ENCODE measurements at regions not wholly inside any gene's neighbourhood (a gene's known extent, or its start where the extent isn't known, plus 50 kb on each side); places are given as distances from the start of the nearest gene placed in this dataset.

DNA sequence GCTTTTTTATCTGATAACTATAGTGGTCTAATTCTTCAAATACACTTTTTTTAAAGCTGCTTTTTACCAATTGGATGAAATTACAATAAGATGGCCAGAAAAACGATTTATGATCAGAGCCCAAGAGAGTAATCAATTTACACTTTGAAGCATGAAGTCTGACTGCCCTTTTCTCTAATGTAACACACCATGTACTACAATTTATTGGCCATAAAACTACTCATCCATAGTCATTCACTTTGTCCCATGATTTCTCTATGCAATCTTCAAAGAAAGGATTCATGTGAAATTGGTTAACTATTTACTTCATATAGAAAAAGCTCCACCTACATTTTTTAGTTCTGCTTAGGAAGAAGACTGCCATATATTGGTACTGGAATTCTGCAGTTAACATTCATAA, 73.6 kb upstream of the CAST start:
- no peak overlapping the region for H3K27ac ChIP-seq (ENCODE audit: low read length)
- no peaks in the 10 kb centered on the region for H3K9me3 ChIP-seq (ENCODE audit: control insufficient read depth in 2 of 2, low read length in 2 of 2)
- no peak overlapping the region for H3K4me3 ChIP-seq (ENCODE audit: low read length in 2 of 2)
- H3K9ac ChIP-seq (ENCODE audit: low read length in 2 of 2): no peak overlapping the region
- H3K4me1 ChIP-seq (ENCODE audit: control insufficient read depth, insufficient read depth, low read length): no peaks in the 10 kb centered on the region
- H3K36me3 ChIP-seq (ENCODE audit: control insufficient read depth in 2 of 2, insufficient read depth in 2 of 2, low read length in 2 of 2): no peaks in the 10 kb centered on the region
- no peaks in the 10 kb centered on the region for H3K27me3 ChIP-seq (ENCODE audit: control insufficient read depth in 1 of 2, insufficient read depth in 2 of 2, low read length in 2 of 2)

DNA sequence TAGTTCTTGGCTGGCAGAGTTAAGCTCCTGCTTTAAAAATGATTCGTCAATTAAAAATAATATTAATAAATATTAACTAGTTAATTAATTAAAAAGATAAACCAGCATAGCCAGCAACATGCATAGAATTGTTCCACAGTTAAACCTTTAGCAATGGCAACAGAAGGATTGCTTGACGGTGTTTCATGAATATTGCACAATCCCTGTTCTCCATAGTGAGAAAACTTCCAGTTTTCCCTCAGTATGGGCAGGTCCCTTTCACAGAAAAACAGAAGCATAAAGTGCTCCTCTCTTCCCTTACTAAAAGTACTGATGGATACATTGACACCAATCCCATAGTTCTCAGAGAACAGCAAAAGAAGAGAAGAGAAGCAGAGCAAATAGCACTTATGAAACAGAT, 71.4 kb upstream of the CAST start:
- Histone ChIP-seq H3K4me3 (ENCODE audit: low read length in 2 of 2) (no peak overlapping the region), H3K36me3 (ENCODE audit: control insufficient read depth in 2 of 2, insufficient read depth in 2 of 2, low read length in 2 of 2) (no peaks in the 10 kb centered on the region), H3K9me3 (ENCODE audit: control insufficient read depth in 2 of 2, low read length in 2 of 2) (no peaks in the 10 kb centered on the region), H3K27ac (ENCODE audit: low read length) (no peak overlapping the region), H3K4me1 (ENCODE audit: control insufficient read depth, insufficient read depth, low read length) (no peaks in the 10 kb centered on the region), H3K9ac (ENCODE audit: low read length in 2 of 2) (no peak overlapping the region), H3K27me3 (ENCODE audit: control insufficient read depth in 1 of 2, insufficient read depth in 2 of 2, low read length in 2 of 2) (no peaks in the 10 kb centered on the region)

DNA sequence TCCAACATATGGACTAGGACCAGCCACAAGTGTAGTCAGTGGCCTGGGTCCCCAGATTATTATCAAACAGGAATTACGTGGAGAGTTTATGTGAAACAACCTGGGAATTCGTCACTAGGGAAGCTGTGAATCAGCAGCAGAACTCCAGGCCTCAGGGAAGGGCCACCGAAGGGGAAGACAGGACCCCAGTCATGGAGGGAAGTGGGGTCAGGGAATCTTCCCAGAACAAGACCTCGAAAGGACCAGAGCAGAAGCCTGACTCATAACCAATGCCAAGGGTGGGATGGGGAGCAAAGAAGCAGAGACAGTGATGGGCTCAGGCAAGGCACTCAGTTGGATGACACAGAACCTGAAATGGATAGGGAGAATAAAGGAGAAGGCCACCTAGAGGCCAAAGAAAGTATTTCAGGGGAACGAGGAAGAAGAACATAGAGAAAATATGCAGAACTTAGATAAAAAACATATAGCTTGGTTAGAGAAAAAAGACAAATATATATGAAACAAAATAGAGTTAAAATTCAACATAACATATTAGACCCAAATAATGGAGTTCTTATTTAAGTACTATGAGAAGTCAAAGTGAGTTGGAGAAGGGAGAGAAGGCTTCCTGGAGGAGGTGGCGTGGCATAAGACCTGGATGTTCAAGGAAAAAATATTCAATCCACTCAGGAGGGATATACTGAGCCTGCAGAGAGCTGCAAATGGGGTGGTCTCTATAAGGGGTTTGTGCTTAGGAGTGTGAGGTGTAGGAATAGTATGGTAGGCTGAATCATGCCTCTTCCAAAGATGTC, 66.7 kb upstream of the CAST start:
- H3K4me1 ChIP-seq (ENCODE audit: control insufficient read depth, insufficient read depth, low read length): no peaks in the 10 kb centered on the region
- no peaks in the 10 kb centered on the region for H3K36me3 ChIP-seq (ENCODE audit: control insufficient read depth in 2 of 2, insufficient read depth in 2 of 2, low read length in 2 of 2)
- no peaks in the 10 kb centered on the region for H3K27me3 ChIP-seq (ENCODE audit: control insufficient read depth in 1 of 2, insufficient read depth in 2 of 2, low read length in 2 of 2)
- H3K27ac ChIP-seq (ENCODE audit: low read length): no peak overlapping the region
- H3K4me3 ChIP-seq (ENCODE audit: low read length in 2 of 2): no peak overlapping the region
- H3K9ac ChIP-seq (ENCODE audit: low read length in 2 of 2): no peak overlapping the region
- no peaks in the 10 kb centered on the region for H3K9me3 ChIP-seq (ENCODE audit: control insufficient read depth in 2 of 2, low read length in 2 of 2)

DNA sequence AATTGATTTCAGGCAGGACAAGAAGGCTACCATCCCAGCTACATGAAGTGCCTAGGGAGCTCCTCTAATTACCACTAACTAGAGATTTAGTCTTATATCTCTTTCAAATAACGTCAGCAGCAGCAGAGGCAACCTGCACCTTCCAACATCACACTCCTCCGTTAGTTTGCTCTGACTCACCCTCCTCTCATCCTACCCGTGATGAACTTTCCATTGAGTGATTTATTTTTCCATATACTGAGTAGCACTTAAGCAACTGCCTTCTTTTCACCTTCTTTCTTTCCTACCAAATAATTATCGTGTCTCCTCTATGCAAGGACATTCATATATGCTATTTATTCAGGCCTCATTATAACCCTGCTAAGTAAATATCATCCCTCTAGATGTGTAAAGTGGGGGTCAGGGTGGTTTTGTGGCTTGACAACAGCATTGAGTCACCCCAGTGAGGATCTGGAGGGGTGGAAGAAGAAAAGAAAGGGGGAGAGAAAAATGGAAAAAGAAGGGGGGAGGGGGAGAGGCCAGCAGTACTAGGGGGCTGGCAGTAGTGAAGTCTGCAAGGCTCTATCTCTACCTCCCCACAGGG, 64.6 kb upstream of the CAST start:
- no peak overlapping the region for H3K27ac ChIP-seq (ENCODE audit: low read length)
- no peaks in the 10 kb centered on the region for H3K36me3 ChIP-seq (ENCODE audit: control insufficient read depth in 2 of 2, insufficient read depth in 2 of 2, low read length in 2 of 2)
- no peaks in the 10 kb centered on the region for H3K9me3 ChIP-seq (ENCODE audit: control insufficient read depth in 2 of 2, low read length in 2 of 2)
- H3K4me3 ChIP-seq (ENCODE audit: low read length in 2 of 2): no peak overlapping the region
- no peak overlapping the region for H3K9ac ChIP-seq (ENCODE audit: low read length in 2 of 2)
- no peaks in the 10 kb centered on the region for H3K27me3 ChIP-seq (ENCODE audit: control insufficient read depth in 1 of 2, insufficient read depth in 2 of 2, low read length in 2 of 2)
- no peaks in the 10 kb centered on the region for H3K4me1 ChIP-seq (ENCODE audit: control insufficient read depth, insufficient read depth, low read length)

DNA sequence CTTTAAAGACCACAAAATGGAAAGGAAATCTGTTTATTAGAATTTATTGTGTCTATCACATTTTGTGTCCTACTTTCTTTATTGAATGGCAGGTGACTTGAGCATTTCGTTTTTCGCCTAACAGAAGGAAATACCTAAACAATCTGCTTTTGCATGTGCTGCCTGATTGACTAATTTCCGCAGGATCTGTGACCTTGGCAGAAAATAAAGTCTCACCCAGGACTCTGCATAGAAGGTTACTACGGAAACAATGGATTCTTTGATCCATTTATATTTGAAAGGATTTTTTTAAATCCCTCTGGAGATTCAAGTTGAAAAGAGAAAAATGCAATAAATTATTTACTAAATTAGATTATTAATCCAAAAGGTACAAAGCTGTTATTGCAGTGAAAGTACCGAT, 61.0 kb upstream of the CAST start:
- H3K9me3 ChIP-seq (ENCODE audit: control insufficient read depth in 2 of 2, low read length in 2 of 2): no peaks in the 10 kb centered on the region
- H3K36me3 ChIP-seq (ENCODE audit: control insufficient read depth in 2 of 2, insufficient read depth in 2 of 2, low read length in 2 of 2): no peaks in the 10 kb centered on the region
- no peak overlapping the region for H3K27ac ChIP-seq (ENCODE audit: low read length)
- no peak overlapping the region for H3K4me3 ChIP-seq (ENCODE audit: low read length in 2 of 2)
- no peaks in the 10 kb centered on the region for H3K4me1 ChIP-seq (ENCODE audit: control insufficient read depth, insufficient read depth, low read length)
- H3K27me3 ChIP-seq (ENCODE audit: control insufficient read depth in 1 of 2, insufficient read depth in 2 of 2, low read length in 2 of 2): no peaks in the 10 kb centered on the region
- no peak overlapping the region for H3K9ac ChIP-seq (ENCODE audit: low read length in 2 of 2)

DNA sequence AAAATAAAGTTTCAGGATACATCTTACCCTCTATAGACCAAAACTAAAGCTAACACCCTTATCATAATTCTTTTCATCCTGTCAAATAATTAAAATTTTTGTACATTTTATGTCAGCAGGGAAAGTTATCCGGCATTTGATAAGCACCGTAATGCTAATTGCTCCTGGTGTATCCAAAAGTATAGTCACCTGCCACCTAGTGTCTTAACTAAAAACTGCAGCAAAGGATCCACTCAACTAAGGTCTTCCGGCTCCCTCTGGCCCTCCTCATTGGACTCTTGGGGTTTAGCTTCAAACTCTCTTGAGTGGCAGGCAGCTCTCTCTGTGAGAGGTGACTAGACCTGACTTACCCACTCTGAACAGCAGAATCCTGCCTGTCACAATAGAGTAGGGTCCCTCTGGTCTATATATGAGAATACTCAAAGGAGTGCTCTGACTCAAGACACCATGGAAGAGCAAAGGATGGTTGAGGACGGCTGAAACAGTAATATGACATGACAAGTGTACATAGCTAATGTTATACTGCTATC, 60.4 kb upstream of the CAST start:
- Histone ChIP-seq H3K27me3 (ENCODE audit: control insufficient read depth in 1 of 2, insufficient read depth in 2 of 2, low read length in 2 of 2) (no peaks in the 10 kb centered on the region), H3K4me3 (ENCODE audit: low read length in 2 of 2) (no peak overlapping the region), H3K9me3 (ENCODE audit: control insufficient read depth in 2 of 2, low read length in 2 of 2) (no peaks in the 10 kb centered on the region), H3K9ac (ENCODE audit: low read length in 2 of 2) (no peak overlapping the region), H3K36me3 (ENCODE audit: control insufficient read depth in 2 of 2, insufficient read depth in 2 of 2, low read length in 2 of 2) (no peaks in the 10 kb centered on the region), H3K27ac (ENCODE audit: low read length) (no peak overlapping the region), H3K4me1 (ENCODE audit: control insufficient read depth, insufficient read depth, low read length) (no peaks in the 10 kb centered on the region)

DNA sequence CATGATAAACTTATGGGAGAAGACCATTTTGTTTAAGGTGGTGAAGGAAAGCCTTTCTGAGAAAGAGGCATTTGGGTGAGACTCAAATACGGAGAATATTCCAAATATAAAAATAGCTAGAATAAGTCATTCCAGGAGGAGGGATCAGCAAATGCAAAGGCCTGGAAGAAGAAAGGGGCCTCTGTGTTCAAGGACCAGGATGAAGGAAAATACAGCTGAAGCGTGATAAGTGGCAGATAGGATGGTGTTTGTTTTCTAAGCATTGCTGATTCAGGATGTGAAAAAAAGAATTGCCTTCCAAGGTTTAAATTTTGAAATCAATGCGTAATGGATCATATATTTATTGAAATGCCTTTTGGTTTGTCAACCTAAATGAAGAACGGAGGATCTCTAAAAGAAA, 59.4 kb upstream of the CAST start:
- no peaks in the 10 kb centered on the region for H3K36me3 ChIP-seq (ENCODE audit: control insufficient read depth in 2 of 2, insufficient read depth in 2 of 2, low read length in 2 of 2)

DNA sequence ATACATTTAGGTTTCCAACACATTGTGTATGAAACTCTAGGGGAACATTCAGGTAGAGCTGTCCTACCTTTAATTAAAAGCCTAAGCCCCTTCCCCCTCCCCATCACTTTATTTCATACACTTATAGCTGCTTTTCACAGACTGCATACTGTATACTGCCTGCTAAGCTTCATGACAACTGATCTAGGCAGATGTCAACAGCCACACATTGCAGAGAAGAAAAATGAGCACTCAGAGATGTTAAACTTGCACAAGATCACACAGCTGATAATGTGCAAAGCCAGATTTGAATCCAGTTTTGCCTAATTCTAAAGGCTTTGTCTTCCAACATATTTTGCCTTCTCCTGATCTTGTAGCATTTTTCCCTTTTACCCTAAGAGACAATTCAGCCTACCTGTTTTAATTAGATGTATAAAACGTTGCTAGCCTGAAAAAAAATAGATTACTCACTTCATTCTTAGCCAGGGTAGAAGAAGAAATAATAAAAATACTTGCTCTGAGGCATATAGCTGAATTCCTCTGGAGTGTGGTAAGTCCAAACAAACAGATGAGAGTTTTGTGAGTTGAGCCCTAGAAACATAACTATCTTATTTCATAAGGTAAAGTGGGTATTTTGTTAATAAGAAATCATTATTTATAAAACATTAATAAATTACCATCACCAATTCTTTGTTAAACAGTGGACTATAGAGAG, 56.9 kb upstream of the CAST start:
- H3K27me3 ChIP-seq (ENCODE audit: control insufficient read depth in 1 of 2, insufficient read depth in 2 of 2, low read length in 2 of 2): no peaks in the 10 kb centered on the region
- no peak overlapping the region for H3K27ac ChIP-seq (ENCODE audit: low read length)
- no peak overlapping the region for H3K9ac ChIP-seq (ENCODE audit: low read length in 2 of 2)
- H3K4me1 ChIP-seq (ENCODE audit: control insufficient read depth, insufficient read depth, low read length): no peaks in the 10 kb centered on the region
- H3K36me3 ChIP-seq (ENCODE audit: control insufficient read depth in 2 of 2, insufficient read depth in 2 of 2, low read length in 2 of 2): no peaks in the 10 kb centered on the region
- H3K9me3 ChIP-seq (ENCODE audit: control insufficient read depth in 2 of 2, low read length in 2 of 2): no peaks in the 10 kb centered on the region
- no peak overlapping the region for H3K4me3 ChIP-seq (ENCODE audit: low read length in 2 of 2)

More for the DNA sequence above, 59.4 kb upstream of the CAST start:
- Histone ChIP-seq H3K4me3 (ENCODE audit: low read length in 2 of 2) (no peak overlapping the region), H3K27ac (ENCODE audit: low read length) (no peak overlapping the region), H3K9ac (ENCODE audit: low read length in 2 of 2) (no peak overlapping the region), H3K27me3 (ENCODE audit: control insufficient read depth in 1 of 2, insufficient read depth in 2 of 2, low read length in 2 of 2) (no peaks in the 10 kb centered on the region), H3K9me3 (ENCODE audit: control insufficient read depth in 2 of 2, low read length in 2 of 2) (no peaks in the 10 kb centered on the region), H3K4me1 (ENCODE audit: control insufficient read depth, insufficient read depth, low read length) (no peaks in the 10 kb centered on the region)

DNA sequence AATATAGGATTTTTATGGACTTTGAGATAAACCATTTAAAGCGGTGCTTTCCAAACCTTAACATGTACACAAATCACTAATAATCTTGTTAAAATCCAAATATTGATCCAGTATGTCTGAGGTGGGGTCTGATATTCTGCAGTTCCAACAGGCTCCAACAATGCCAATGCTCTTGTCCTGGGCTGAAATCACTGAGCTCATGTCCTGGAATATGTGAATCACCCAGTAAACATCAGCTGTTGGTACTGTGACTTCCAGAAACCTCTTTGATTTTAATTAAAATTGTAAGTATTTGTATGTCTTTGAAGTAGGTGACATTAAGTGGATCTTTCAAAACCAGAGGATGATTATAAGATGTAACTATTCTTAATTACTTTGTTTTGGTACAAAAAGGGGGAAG, 52.8 kb upstream of the CAST start:
- H3K4me3 ChIP-seq (ENCODE audit: low read length in 2 of 2): no peak overlapping the region
- H3K27me3 ChIP-seq (ENCODE audit: control insufficient read depth in 1 of 2, insufficient read depth in 2 of 2, low read length in 2 of 2): no peaks in the 10 kb centered on the region
- H3K9ac ChIP-seq (ENCODE audit: low read length in 2 of 2): no peak overlapping the region
- H3K4me1 ChIP-seq (ENCODE audit: control insufficient read depth, insufficient read depth, low read length): no peaks in the 10 kb centered on the region
- H3K27ac ChIP-seq (ENCODE audit: low read length): no peak overlapping the region
- H3K36me3 ChIP-seq (ENCODE audit: control insufficient read depth in 2 of 2, insufficient read depth in 2 of 2, low read length in 2 of 2): no peaks in the 10 kb centered on the region
- no peaks in the 10 kb centered on the region for H3K9me3 ChIP-seq (ENCODE audit: control insufficient read depth in 2 of 2, low read length in 2 of 2)

DNA sequence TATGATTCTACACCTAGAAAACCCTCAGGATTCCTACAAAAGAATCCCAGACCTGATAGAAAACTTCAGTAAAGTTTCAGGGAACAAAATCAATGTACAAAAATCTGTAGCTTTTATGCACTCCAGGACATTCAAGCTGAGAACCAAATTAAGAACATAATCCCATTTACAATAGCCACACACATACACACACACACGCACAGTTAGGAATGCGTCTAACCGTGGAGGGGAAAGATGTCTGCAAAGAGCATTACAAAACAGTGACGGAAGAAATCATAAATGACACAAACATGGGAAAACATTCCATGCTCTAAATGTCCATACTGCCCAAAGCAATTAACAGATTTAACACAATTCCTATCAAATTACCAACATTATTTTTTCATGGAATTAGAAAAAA, 51.4 kb upstream of the CAST start:
- no peaks in the 10 kb centered on the region for H3K9me3 ChIP-seq (ENCODE audit: control insufficient read depth in 2 of 2, low read length in 2 of 2)
- H3K4me3 ChIP-seq (ENCODE audit: low read length in 2 of 2): no peak overlapping the region
- no peaks in the 10 kb centered on the region for H3K27me3 ChIP-seq (ENCODE audit: control insufficient read depth in 1 of 2, insufficient read depth in 2 of 2, low read length in 2 of 2)
- no peaks in the 10 kb centered on the region for H3K4me1 ChIP-seq (ENCODE audit: control insufficient read depth, insufficient read depth, low read length)
- H3K36me3 ChIP-seq (ENCODE audit: control insufficient read depth in 2 of 2, insufficient read depth in 2 of 2, low read length in 2 of 2): no peaks in the 10 kb centered on the region
- H3K9ac ChIP-seq (ENCODE audit: low read length in 2 of 2): no peak overlapping the region
- no peak overlapping the region for H3K27ac ChIP-seq (ENCODE audit: low read length)

DNA sequence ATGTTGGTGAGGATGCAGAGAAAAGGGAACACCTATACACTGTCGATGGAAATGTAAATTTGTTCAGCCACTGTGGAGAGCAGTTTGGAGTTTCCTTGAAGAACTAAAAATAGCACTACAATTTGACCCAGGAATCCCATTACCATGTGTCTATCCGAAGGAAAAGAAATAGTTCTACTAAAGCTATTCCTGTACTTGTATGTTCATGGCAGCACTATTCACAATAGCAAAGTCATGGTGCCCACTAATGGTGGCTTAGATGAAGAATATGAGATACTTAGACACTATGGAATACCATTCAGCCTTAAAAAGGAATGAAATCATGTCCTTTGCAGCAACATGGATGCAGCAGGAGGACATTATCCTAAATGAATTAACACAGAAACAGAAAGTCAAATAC, 50.2 kb upstream of the CAST start:
- Histone ChIP-seq H3K4me3 (ENCODE audit: low read length in 2 of 2) (no peak overlapping the region), H3K27me3 (ENCODE audit: control insufficient read depth in 1 of 2, insufficient read depth in 2 of 2, low read length in 2 of 2) (no peaks in the 10 kb centered on the region), H3K9ac (ENCODE audit: low read length in 2 of 2) (no peak overlapping the region), H3K27ac (ENCODE audit: low read length) (no peak overlapping the region), H3K9me3 (ENCODE audit: control insufficient read depth in 2 of 2, low read length in 2 of 2) (no peaks in the 10 kb centered on the region), H3K4me1 (ENCODE audit: control insufficient read depth, insufficient read depth, low read length) (no peaks in the 10 kb centered on the region), H3K36me3 (ENCODE audit: control insufficient read depth in 2 of 2, insufficient read depth in 2 of 2, low read length in 2 of 2) (no peaks in the 10 kb centered on the region)
